GM12865 (cell line): ENCODE measurements at regions not wholly inside any gene's neighbourhood (a gene's known extent, or its start where the extent isn't known, plus 50 kb on each side); places are given as distances from the start of the nearest gene placed in this dataset.

ENCODE experiments used
- DNase-seq: peaks from one replicate; pipeline ENCODE4 v3.0.0; 2010; ENCODE audit warnings: low read depth
- H3K4me3 ChIP-seq: 2 replicates; pipeline ENCODE4 v1.5.1; 2011; ENCODE audit warnings: mild to moderate bottlenecking, low read depth, low read length, control low read depth
- TF ChIP-seq, protein P1 (sequence below): IDR thresholded peaks from 2 replicates; pipeline ENCODE4 v1.5.1; 2011; ENCODE audit warnings: low read length, control low read depth, low read depth, inconsistent platforms; ENCODE audit not compliant: insufficient read depth; ENCODE audit errors: missing control alignments

DNA sequence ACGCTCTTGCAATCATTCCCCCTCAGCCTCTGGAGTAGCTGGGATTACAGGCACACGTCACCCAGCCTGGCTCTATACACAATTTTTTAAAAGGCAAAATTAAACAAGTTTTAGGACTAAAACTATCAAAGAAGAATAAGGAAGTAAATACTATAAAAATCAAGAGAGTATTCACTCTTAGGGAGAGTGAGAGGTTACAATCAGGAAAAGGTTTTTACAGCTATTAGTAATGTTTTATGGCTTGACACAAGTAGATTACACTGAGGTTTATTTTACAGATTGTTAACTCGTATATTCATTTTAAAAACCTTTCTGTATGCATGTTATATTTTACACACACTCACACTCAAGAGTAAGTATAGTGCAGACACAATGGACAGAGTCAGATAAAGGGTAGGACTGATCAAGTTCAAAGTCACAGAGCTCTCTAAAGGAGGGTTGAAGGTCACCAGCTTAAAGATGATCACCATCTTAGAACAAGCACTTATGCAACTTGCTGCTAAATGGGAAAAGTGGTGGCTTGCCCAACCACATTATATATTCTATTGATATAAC is 77.9 kb upstream of the MAN1A2 start:
- TF ChIP-seq, protein P1, sequence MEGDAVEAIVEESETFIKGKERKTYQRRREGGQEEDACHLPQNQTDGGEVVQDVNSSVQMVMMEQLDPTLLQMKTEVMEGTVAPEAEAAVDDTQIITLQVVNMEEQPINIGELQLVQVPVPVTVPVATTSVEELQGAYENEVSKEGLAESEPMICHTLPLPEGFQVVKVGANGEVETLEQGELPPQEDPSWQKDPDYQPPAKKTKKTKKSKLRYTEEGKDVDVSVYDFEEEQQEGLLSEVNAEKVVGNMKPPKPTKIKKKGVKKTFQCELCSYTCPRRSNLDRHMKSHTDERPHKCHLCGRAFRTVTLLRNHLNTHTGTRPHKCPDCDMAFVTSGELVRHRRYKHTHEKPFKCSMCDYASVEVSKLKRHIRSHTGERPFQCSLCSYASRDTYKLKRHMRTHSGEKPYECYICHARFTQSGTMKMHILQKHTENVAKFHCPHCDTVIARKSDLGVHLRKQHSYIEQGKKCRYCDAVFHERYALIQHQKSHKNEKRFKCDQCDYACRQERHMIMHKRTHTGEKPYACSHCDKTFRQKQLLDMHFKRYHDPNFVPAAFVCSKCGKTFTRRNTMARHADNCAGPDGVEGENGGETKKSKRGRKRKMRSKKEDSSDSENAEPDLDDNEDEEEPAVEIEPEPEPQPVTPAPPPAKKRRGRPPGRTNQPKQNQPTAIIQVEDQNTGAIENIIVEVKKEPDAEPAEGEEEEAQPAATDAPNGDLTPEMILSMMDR, result no peak
- DNase-seq, result no peak
- H3K4me3 ChIP-seq, result no peak overlapping the region

DNA sequence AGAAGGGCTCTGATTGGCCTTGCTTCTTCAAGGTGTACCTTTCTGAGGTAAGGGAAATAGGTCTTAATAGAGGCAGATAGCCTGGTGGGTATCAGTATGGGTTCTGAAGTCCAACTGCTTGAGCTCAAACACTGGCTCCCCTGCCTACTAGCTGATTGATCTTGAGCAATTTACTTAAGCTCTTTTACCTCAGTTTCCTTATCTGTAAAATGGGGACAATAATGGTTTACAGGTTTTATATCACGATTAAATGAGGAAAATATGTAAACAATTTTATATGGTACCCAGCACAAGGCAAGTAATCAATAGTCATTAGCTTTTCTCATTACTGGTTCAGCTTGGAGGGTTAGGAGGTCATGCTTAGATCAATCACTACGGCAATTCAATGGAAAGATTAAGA is 75.8 kb upstream of the VTCN1 start:
- TF ChIP-seq, protein P1, result no peak
- DNase-seq, result no peak

DNA sequence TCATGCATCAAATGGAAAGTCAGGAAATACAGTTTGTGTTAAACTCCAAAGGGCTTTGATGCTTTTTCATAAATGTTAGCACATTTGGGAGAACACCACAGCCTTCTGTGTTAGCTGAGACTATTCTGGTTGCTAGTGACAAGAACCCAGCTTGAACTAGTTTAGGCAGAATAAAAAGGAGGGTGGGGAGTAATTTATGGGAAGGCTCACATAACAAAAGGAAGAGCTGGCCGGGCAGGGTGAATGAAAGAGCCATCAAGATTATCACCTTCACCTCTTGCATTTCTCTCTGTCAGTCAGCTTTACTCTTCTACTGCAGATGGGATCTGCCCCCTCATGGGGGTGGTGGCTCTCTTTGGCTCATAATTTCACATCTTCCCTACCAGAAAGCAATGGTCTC is 75.4 kb upstream of the VTCN1 start:
- H3K4me3 ChIP-seq, result no peak overlapping the region
- DNase-seq, result no peak
- TF ChIP-seq, protein P1, result no peak

More for the DNA sequence above, 75.8 kb upstream of the VTCN1 start:
- no peak overlapping the region for H3K4me3 ChIP-seq

DNA sequence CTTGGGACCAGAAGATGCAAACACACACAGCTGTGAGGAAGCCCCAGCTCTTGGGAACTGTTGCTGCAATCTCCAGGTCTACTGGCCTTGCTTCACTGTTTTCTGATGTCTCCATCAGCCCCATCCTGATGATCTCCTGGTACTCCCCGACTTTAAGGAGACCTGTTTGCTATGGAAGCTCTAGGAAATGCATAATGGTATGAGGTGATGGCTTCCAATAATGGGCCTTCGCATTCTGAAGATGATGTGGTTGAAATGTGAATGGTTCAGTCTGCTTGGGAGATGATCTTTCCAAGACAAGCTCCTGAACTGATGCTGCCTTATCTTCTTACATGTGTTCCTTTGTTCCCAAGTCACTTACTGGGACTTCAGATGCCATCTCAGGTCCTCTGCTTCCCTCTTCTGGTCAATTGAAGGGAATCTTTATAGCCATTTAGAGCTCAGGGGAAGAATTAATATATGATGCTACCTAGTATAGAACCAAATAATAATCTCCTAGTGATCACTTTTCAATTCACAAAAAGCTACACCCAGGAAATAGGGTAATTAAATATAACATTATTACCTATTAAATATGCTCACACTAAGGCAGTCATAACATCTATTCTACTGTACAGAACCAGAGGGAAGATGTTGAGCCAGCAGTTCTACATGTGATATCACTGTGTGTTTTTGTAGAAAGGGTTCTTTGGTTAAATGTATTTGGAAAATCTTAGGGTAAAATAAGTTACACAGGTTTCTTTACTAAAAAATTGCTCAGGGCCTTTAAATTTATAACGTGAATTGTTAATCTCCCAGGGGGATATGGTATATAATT is 73.9 kb upstream of the VTCN1 start:
- H3K4me3 ChIP-seq, result no peak overlapping the region
- TF ChIP-seq, protein P1, result peak; percentile 24
- peak; percentile 44 for DNase-seq

DNA sequence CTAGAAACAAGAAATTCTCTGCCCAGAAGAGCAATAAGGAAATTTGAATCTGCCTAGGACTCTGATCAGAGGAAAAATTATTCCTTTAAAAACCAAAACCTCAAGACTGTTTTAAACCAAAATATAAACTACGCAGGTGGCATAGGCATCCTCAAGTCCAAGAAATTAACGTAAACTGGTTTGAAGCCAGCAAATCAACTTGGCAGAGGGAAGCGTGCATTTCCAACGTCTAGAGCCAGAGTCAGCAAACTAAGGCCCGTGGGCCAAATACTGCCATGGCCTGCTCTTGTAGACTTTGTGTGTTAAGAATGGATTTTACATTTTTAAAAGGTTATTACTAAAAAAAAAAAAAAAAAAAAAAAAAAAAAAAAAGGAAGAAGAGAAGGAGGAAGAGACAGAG is 67.8 kb upstream of the VTCN1 start:
- H3K4me3 ChIP-seq, result no peak overlapping the region
- DNase-seq, result no peak
- TF ChIP-seq, protein P1, result no peak

DNA sequence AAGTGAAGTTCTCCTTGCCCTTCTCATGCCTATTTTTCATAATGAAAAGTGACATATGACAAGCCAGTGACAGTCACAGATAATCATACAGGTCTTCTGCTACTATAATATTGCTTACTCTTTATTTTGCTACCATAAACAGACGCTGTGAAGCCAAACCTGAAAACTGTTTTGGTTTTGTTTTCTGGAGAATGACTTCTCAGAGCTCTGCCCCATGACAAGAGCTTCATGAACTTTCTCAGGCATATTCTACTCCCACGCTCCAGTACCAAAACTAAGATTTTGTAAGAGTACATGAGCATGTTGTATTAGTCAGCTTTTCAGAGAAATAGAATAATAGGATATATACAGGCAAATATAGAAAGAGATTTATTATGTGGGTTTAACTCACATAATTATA is 64.3 kb upstream of the VTCN1 start:
- no peak overlapping the region for H3K4me3 ChIP-seq
- DNase-seq, result peak; percentile 41
- TF ChIP-seq, protein P1, result no peak

DNA sequence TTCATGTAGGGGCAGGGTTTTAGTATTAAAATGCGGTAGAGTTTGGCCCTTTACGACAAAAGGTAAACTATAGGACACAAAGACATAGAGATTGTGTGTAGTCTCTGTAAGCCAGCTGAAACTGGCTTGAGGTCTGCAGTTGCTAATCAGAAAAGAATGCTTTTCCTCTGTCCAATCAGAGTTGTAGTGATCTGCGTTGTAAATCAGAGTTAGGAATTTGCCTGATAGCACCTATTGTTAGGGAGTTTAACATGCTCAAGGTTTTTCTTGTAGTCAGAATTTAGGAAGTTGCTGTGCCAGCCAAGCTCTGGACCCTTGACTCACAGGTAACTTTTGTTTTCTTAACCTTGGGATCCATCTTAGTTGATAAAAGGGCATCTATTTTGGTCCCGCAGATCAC is 61.2 kb upstream of the VTCN1 start:
- DNase-seq, result no peak
- H3K4me3 ChIP-seq, result no peak overlapping the region
- TF ChIP-seq, protein P1, result no peak
